ENCODE measurements at regions not wholly inside any gene's neighbourhood (a gene's known extent, or its start where the extent isn't known, plus 50 kb on each side); places are given as distances from the start of the nearest gene placed in this dataset.
"Not testable (repeated sequence)": the region's sequence is repeated elsewhere in the genome, so short reads cannot be mapped to it uniquely, and the experiment has no call there.

GRCh38 chr4:186481998-186482790 lies 73.2 kb downstream of the MTNR1A start:
- in situ Hi-C loops (cut with HindIII; ENCODE audit: low sequenced_read_pairs) = no loop called here
- DNase-seq (ENCODE audit: low spot score) = peak; percentile 27

GRCh38 chr4:186475202-186475601 lies 80.2 kb downstream of the MTNR1A start:
- no peak for DNase-seq (ENCODE audit: low spot score)
- in situ Hi-C loops (cut with HindIII; ENCODE audit: low sequenced_read_pairs) = no loop called here

- no peak for DNase-seq (ENCODE audit: low spot score)
- in situ Hi-C loops (cut with HindIII; ENCODE audit: low sequenced_read_pairs) = no loop called here
Observed at GRCh38 chr4:186473933-186474332, 81.4 kb downstream of the MTNR1A start.

GRCh38 chr4:186472948-186473347 lies 82.4 kb downstream of the MTNR1A start:
- in situ Hi-C loops (cut with HindIII; ENCODE audit: low sequenced_read_pairs) = no loop called here
- peak; percentile 76 for DNase-seq (ENCODE audit: low spot score)

- in situ Hi-C loops (cut with HindIII; ENCODE audit: low sequenced_read_pairs) = no loop called here
- DNase-seq (ENCODE audit: low spot score) = no peak
Observed at GRCh38 chr4:186471441-186471840, 83.9 kb downstream of the MTNR1A start.

- in situ Hi-C loops (cut with HindIII; ENCODE audit: low sequenced_read_pairs) = no loop called here
- DNase-seq (ENCODE audit: low spot score) = no peak
Observed at GRCh38 chr4:186458050-186458449, 97.3 kb downstream of the MTNR1A start.

GRCh38 chr4:186451982-186452381 lies 103.4 kb downstream of the MTNR1A start:
- DNase-seq (ENCODE audit: low spot score) = no peak
- in situ Hi-C loops (cut with HindIII; ENCODE audit: low sequenced_read_pairs) = no loop called here

- in situ Hi-C loops (cut with HindIII; ENCODE audit: low sequenced_read_pairs) = no loop called here
Observed at GRCh38 chr4:186449954-186450353, 105.4 kb downstream of the MTNR1A start.

GRCh38 chr4:186445040-186445439 lies 110.3 kb downstream of the MTNR1A start:
- DNase-seq (ENCODE audit: low spot score) = no peak
- in situ Hi-C loops (cut with HindIII; ENCODE audit: low sequenced_read_pairs) = no loop called here

More at GRCh38 chr4:186449954-186450353, 105.4 kb downstream of the MTNR1A start:
- DNase-seq (ENCODE audit: low spot score) = no peak

GRCh38 chr4:186441502-186441901 lies 113.9 kb downstream of the MTNR1A start:
- DNase-seq (ENCODE audit: low spot score) = no peak
- in situ Hi-C loops (cut with HindIII; ENCODE audit: low sequenced_read_pairs) = no loop called here

GRCh38 chr4:186428481-186428880 lies 126.9 kb downstream of the MTNR1A start:
- DNase-seq (ENCODE audit: low spot score) = no peak
- in situ Hi-C loops (cut with HindIII; ENCODE audit: low sequenced_read_pairs) = no loop called here

GRCh38 chr4:186424745-186425144 lies 130.6 kb downstream of the MTNR1A start:
- no peak for DNase-seq (ENCODE audit: low spot score)
- in situ Hi-C loops (cut with HindIII; ENCODE audit: low sequenced_read_pairs) = no loop called here

GRCh38 chr4:186422296-186422695 lies 133.1 kb downstream of the MTNR1A start:
- no peak for DNase-seq (ENCODE audit: low spot score)
- in situ Hi-C loops (cut with HindIII; ENCODE audit: low sequenced_read_pairs) = no loop called here

GRCh38 chr4:186416451-186417060 lies 138.8 kb downstream of the MTNR1A start:
- DNase-seq (ENCODE audit: low spot score) = peak; percentile 65
- in situ Hi-C loops (cut with HindIII; ENCODE audit: low sequenced_read_pairs) = no loop called here

GRCh38 chr4:186414390-186414789 lies 141.0 kb downstream of the MTNR1A start:
- DNase-seq (ENCODE audit: low spot score) = no peak

GRCh38 chr4:186405957-186406356 lies 140.0 kb downstream of the F11 start:
- in situ Hi-C loops (cut with HindIII; ENCODE audit: low sequenced_read_pairs) = no loop called here
- no peak for DNase-seq (ENCODE audit: low spot score)

More at GRCh38 chr4:186414390-186414789, 141.0 kb downstream of the MTNR1A start:
- in situ Hi-C loops (cut with HindIII; ENCODE audit: low sequenced_read_pairs) = no loop called here

- in situ Hi-C loops (cut with HindIII; ENCODE audit: low sequenced_read_pairs) = no loop called here
- no peak for DNase-seq (ENCODE audit: low spot score)
Observed at GRCh38 chr4:186404562-186405134, 138.7 kb downstream of the F11 start.

GRCh38 chr4:186400676-186401075 lies 134.7 kb downstream of the F11 start:
- in situ Hi-C loops (cut with HindIII; ENCODE audit: low sequenced_read_pairs) = no loop called here
- no peak for DNase-seq (ENCODE audit: low spot score)

GRCh38 chr4:186392017-186392416 lies 126.0 kb downstream of the F11 start:
- no peak for DNase-seq (ENCODE audit: low spot score)
- in situ Hi-C loops (cut with HindIII; ENCODE audit: low sequenced_read_pairs) = no loop called here

- in situ Hi-C loops (cut with HindIII; ENCODE audit: low sequenced_read_pairs); DNase-seq (ENCODE audit: low spot score): not testable (repeated sequence)
Observed at GRCh38 chr4:186384328-186384727, 118.3 kb downstream of the F11 start.
